SW 1271 (cell line): ENCODE measurements at regions not wholly inside any gene's neighbourhood (a gene's known extent, or its start where the extent isn't known, plus 50 kb on each side); places are given as distances from the start of the nearest gene placed in this dataset.

Experiments used
- DNase-seq, 2 experiments: peaks; one replicate each; lab custom pipeline; 2025; lab: John Stamatoyannopoulos, UW

DNA sequence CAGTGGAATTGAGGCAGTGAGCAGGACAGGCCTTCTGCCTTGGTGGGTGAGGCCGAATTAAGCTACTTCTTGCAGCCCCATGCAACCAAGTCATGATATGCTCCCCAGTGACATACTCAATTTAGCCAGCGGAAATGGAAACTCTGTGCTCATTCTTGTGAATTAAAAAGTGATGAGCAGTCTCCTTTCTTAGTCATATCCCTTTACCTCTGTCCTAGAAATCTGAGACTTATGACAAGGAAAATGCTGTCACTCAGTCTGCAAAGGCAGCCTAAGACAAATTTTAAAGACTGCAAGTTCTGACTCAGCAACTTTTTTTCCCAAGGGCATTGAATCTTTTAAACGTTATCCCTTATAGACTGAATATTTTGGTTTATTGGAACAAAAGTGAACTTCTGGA lies 218.2 kb downstream of the SH3BP4 start:
- peak in 1 of 2 experiments; percentile 43 for DNase-seq

DNA sequence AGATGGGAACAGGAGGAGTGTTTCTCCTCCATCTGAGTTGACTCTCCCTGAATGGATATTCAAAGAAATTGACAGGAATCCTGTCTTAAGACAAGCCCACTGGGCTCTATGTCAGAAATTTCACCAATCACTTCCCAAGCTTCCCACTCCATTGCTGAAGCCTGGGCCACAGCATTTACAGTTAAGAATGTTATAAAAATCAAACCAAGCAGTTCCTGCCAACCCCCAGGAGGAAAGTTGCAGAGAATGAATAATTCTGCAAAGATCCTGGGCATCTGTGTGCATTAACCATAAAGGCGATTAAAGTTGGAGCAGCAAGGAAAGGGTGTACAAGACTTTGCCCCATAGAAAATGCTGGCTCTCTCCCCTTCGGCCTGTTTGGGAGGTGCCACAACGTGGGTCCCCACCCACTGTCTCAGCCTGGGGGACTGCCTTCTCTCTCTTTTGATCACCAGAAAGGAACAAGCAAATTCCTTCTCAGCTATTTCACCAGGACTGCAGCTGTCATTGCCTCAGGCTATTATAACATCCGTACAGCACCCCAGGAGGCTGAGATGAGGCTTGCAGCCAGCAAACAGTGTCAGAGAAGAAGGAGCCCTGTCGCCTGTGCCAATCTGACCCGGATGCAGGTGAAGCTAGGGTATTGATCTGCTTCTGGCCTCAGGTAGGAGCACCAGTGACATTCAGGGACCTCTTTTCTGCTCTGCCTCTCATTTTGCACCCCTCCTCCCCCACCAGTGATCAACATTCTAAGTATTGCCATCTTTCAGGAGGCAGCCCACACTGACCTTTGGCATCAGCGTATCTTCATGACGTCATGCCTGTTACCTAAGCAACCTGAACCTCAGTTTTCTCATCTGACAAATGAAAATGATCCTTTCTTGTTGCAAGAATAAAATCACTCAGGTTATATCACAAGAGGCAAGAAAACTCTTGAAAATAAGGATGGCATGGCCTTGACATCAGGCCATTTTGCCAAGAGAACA lies 219.0 kb downstream of the SH3BP4 start:
- DNase-seq = peak; percentile 43 to 86

DNA sequence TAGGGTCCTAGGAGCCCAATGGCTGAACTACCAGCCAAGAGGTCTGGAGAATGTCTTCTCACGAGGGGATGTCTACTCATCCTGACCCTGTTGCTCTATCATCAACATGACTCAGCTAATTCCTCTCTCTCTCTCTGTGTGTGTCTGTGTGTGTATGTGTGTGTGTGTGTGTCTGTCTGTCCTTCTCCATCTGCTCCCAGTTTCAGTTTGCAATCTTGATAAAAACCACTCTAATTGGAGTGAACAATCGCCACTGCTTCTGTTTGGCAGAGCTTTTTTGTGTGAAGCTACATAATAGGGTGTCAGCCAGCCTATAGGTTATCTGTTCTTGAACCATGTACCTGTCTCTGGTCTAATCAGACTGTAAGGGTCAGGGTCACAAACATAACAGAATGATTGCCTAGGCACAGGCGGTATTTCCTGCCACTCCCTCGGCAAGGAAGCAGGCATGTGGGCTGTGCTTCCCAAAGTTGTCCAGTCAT lies 219.8 kb downstream of the SH3BP4 start:
- peak in 1 of 2 experiments; percentile 9 for DNase-seq

DNA sequence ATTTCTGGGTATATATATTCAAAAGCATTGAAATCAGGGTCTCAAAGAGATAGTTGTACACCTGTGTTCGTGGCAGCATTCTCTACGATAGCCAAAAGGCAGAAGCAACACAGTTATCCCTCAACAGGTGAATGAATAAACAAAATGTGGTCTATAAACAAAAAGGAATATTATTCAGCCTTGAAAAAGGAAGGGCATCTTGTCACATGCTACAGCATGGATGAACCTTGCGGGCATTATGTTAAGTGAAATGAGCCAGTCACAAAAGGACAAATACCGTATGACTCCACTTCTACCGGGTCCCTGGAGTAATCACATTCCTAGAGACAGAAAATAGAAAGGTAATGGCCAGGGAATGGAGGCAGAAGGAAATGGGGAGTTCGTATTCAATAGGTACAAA lies 228.8 kb downstream of the SH3BP4 start:
- no peak for DNase-seq

DNA sequence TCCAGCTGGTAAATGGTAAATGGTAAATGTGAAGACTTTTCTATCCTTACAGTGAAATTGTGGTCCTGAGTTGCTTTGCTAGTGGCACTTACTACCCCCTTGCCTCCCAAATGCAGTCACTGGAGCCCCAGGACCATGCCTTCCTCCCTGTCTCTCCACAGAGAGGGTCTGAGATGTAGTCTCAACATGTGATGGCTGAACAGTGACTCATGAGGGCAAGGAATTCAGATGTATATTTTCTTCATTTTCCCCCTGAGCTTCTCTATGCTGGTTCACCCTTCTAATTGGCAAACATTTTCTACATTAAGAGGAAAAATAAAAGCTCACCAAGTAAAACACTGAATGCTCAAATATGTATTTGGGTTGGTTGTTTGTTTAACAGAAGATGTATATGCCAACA lies 232.0 kb downstream of the SH3BP4 start:
- DNase-seq = no peak

DNA sequence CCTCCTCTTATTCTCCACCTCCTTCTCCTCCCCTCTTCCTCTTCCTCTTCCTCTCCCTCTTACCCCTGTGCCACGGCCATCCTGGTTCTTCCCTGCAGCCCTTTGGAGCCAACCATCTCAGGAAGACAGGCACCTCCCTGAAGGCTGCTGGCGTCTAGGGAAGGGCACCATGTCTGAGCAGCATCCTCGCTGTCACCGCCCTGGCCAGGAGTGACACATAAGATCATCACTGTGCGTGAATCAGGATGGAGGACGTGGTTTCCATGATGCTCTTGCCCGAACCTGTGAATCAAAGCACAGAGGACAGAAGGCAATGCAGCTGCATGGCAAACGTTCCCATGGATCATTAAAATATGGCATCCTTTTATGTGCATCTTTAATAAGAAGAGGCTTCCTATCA lies 236.0 kb downstream of the SH3BP4 start:
- no peak for DNase-seq

DNA sequence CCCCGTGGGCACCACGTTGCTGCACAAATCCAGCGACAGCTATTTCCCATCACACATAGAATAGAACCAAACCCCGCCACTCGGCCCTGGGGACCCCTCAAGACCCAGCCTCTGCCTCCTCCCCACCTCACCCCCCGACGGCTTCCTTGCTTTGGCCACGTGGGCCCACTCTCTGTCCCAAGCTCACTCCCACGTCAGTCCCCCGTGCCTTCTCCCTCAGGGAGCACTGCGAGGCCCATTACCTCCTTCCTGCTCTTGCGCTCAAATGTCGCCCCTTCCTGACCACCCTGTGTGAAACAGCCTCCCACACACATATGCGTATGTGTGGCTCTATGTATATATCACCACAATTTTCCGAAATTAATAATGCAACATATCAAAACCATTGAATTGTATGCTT lies 239.7 kb downstream of the SH3BP4 start:
- no peak for DNase-seq

DNA sequence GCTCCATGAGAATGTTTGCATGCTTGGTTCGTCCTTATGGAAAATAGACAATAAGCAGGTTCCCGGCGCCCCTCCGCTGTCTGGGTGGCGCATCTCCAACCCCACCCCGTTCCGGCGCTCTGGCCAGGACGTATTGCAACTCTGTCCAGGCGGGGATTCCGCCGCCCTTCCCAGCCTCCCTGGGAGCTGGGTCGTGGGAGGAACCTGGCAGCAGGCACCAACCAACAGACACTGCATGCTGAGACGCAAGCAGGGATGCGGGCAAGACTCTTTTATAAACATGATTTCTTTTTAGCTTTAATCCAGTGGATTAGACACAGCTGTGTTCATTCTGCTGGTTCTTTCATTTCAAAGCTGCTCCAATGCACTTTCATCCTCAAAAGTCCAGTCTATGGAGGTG lies 240.2 kb downstream of the SH3BP4 start:
- DNase-seq = no peak

DNA sequence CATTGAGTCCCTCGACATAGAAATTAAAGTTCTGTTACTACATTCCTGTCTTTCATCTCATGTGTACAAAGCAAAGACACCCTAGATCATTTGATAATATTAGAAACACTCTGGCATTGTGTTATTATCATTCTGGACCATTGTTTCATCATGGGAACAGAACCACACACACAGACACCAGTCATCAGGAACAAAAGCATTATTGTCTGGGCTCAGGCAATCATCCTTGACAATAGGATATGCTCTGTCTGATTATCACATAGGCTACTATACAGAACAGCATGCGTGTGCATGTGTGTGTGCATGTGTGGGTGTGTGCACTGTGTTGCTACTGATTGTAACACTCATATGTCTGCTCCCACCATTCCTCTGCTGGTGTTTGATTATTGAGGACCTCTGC lies 242.5 kb downstream of the SH3BP4 start:
- no peak for DNase-seq

DNA sequence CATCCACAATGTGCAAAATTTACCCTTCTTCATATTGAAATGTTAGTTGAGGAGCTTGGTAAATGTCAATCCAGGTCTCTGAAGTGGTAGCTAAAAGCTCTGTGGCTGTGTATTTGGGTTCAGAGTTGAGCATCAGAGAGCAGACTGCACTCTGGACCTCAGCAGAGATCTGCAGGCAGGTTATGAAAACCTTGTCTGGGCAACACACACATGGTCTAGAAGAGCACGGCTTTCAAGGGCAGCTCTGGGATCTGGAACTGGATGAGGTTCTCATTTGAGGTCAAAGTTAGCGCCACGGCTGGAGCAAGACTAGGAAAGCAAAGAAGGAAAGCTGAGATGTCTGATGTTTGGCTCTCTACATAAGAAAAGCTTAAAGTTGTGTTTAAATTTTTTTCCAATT lies 243.0 kb downstream of the SH3BP4 start:
- DNase-seq = no peak

DNA sequence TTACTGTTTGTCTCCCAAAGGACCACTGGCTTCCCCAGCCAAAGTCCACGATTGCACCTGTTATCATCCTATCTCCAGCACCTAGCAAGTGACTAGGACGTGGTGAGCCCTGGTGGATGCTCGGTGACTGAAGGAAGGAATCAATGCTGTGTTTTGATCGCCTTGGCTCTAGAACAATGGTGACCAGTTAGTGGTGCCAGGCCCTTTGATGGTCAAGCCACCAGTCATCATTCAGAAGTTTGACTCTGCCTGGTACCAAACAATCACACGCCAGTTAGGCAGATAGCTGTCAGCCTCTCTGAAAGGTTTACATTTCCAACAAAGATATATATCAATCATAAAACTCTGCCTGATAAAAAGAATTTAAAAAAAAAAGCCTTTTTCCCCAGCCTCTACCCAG lies 244.1 kb downstream of the SH3BP4 start:
- no peak for DNase-seq

DNA sequence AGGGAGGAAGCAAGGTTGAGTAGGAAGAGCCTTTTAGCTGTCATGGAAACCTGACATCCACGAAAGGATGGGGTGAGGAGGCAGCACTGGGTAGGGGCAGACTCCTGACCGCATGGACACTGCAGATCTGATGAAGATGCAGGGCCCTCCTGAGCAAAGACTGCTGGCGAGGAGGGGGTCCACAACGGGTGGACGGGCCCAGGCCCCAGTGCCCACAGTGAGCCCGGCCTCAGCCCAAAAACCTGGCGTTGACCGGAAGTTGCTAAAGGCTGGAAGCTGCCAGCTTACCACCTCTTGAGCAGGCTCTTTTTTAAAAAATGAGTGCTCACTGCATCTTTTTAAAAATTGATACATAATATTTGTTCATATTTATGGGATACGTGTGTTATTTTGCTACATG lies 247.3 kb downstream of the SH3BP4 start:
- DNase-seq = no peak

DNA sequence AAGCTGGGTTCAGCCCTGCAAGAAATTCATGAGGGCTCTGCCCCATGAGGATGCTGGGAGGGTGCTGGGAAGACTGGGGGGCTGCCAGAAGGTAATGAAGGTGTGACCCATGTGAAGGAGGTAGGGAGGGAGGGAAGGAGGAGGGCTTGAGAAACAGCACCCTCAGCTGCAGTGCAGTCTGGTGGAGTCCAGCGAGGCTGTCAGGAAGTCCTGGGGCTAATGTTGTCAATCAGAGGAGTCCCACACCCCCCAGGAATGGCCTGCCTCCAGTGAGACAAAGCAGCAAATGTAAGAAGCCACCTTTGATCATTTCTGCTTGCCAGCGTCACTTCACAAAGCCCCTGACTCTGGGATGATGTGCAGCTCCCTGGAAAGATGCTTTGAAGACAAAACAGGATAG lies 248.4 kb downstream of the SH3BP4 start:
- no peak for DNase-seq

DNA sequence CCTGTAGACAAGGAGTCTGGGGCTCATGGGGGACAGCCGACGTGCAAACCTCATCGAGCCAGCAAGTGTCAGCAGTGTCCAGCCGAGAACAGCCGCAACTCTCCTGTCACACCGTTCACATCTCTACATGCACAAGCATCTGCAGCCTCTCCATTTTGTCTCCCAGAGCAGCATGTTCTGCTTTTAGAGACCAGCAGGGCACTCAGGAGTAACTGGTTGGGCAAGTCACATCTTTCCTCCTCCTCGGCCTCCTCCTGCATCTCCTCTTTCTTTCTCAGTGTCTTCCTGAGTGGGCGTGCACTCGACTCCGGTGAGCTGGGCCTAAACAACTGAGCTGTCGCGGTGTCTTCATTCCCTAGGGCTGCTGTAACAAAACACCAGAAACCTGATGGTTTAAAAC lies 249.9 kb downstream of the SH3BP4 start:
- no peak for DNase-seq

DNA sequence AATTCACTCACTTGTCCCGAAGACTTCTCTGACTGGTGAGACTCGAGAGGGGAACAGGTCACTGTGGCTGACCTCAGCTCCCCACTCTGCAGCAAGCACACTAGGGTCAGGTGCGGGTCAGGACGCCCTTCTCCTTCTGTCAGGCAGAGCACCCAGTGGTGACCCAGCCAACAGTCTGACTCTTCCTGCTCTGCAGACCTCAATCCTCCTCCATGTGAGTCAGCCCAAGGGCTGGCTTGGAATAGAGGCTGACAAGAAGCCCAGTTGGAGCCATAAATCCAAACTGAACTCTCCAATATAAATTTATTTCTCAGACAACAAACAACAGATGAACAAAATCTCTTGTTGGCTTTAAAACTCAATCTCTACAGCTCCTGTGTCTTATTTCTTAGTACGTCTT lies 253.1 kb downstream of the SH3BP4 start:
- DNase-seq = no peak

DNA sequence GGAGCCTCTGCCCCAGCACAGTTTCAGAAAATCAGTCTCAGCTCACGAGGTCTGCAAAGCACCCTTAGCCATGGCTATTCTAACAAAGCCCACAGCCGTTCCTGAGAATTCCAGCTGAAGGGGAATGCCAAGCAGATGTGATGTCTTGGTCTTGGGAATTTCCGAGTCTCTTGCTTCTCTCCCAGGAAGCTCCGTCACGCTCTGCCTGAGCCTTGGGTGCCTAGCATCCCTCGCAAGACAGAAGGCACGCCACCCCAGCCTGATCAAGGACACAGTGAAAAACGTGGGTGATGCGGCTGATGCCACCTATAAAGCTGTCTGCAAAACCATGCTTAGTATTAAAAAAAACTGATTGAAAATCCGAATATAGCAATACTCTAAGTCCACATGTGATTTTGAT lies 254.6 kb downstream of the SH3BP4 start:
- no peak for DNase-seq

DNA sequence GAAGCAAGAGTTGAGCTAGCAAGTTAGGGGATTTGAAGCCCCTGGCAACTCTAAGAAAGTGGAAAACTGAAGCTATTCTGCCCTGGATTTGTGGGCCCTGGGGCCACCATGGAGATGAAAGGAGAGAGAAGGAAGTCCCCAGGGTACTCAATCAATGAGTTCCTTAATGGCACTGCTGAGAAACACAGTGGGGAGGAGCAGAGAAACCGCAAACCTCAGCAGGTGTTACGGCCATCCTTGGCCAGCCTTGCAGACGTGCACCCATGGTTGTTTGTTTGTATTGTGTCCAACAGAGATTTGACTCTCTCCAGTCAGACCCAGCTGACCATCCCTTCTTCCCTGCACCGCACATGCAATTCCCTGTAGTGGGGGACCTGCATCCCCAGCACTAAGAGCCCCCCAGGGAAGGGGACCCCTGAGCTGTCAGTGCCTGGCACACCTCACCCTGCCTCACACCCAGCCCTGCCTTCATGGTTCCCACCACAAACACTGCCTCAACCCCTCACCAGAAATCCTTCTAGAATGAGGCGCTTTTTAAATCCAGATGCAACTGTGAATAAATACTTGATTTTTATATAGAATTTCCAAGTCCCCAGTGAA lies 255.3 kb downstream of the SH3BP4 start:
- DNase-seq = no peak

DNA sequence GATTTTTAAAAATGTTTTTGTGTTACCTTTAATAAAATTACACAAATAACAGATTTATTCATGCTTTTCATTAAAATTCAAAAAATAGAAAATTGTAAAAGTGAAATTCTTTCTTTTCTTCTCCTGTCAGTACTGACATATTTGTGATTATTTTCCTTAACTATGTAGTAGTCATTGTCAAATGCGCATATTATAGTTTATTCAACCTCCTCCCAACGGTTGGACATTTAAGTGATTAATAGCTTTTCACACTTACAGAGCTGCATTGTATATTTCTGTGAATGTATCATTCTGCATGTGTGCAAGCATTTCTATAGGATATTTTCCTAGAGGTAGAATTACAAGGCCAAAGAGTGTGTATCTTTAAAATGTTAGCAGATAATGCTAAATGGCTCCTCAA lies 259.2 kb downstream of the SH3BP4 start:
- DNase-seq = no peak

DNA sequence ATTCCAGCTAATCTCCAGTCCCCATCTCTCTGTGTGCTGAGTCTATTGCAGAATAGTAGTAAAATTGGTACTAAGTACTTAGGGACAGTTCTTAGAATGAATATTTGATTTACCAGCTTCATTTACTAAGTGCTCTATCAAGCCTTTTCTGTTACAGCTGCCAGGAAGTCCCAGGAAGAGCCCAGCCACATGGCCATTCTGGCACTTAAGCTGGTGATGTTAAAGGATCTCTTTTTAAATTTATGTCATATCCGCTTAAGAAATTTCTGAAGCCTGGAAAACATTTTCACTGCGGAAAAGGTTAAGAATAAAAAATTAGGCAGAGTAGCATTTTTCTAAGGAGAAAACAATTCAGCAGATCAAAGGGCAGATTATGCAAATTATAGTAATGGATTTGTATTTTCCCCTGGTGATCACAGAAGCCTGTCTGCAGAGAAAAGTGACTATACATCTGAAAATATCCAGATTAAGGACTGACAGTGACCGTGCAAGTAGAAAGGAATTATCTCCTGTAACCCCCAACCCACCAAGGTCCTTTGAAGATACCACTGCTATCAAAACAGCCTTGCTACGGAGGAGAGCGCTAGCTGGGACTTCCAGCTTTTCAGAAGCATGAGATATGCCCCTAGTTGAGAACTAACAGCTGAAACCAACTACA lies 260.8 kb downstream of the SH3BP4 start:
- DNase-seq = no peak

DNA sequence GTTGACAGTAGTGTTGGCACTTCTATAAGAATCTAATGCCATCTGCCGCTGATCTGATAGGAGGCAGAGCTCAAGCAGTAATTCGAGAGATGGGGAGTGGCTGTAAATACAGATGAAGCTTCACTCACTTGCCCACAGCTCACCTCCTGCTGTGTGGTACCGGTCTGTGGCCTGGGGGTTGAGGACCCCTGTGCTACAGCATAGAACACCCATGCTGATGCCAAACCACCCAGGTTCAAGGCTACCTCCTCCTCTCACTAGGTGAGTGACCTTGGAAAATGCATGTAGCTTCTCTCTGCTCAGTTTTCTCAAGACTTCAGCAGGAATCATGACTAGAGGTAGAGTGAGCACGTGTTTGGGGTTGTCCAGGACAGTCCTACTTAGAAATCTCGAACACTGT lies 263.4 kb downstream of the SH3BP4 start:
- no peak for DNase-seq

DNA sequence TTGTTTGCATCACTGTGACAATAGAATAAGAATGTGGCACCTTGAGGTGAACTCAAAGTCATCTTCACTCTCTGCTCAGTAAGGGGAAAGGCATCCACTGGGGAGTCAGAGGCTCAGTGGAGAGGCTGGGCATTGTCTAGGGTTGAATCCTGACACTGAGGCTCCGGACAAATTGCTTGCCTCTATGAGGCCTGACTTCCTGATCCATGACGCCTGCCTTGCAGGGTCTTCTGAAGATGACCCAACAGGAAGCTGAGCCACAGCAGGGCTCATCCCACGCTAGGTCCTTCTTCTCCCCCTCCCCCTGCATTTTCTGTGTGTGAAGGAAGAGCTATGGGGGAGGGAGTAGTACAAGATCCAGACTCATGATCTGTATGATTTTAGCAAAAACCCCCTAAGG lies 265.1 kb downstream of the SH3BP4 start:
- no peak for DNase-seq

DNA sequence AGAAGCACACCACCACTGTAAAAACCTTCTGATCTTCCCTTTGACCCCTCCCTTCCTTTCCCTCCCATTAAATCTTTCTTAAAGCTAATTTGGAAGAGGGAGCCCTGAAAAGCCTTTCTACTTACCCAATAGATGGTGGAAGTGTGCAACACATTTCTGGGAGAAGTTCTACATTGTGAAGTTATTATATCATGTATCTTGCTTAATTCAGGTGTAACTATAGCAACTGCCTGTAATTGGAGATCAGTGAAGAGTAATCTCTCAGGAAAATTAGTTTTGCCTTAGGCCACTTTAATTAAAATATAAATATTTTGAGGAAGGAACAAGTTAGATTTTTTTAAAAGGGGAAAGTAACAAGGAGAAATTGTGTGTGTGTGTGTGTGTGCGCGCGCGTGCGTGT lies 266.0 kb downstream of the SH3BP4 start:
- DNase-seq = no peak

DNA sequence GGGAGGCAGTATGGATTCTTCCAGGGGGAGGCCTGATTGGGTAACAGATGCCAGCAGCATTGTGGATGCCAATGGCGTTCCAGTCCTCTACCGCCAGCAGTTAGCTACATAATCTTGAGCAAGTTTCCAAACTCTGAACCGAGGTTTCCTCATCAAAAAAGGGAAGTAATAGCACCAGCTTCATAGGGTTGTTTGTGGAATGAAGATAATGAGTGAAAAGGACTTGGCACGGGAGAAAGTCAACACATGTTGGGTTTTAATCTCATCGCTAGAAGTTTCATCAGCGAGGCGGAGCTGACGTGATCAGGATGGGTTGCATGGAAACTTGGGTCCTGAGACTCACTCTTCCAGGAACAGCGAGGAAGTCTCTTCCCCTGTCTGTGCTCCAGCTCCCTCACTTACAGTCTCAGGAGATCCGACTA lies 266.7 kb downstream of the SH3BP4 start:
- DNase-seq = no peak
